ENCODE measurements at regions not wholly inside any gene's neighbourhood (a gene's known extent, or its start where the extent isn't known, plus 50 kb on each side); places are given as distances from the start of the nearest gene placed in this dataset.
A peak's percentile ranks its signal among the peaks of the same experiment; 100 is the strongest.
"Not testable (repeated sequence)": the region's sequence is repeated elsewhere in the genome, so short reads cannot be mapped to it uniquely, and the experiment has no call there.

DNA sequence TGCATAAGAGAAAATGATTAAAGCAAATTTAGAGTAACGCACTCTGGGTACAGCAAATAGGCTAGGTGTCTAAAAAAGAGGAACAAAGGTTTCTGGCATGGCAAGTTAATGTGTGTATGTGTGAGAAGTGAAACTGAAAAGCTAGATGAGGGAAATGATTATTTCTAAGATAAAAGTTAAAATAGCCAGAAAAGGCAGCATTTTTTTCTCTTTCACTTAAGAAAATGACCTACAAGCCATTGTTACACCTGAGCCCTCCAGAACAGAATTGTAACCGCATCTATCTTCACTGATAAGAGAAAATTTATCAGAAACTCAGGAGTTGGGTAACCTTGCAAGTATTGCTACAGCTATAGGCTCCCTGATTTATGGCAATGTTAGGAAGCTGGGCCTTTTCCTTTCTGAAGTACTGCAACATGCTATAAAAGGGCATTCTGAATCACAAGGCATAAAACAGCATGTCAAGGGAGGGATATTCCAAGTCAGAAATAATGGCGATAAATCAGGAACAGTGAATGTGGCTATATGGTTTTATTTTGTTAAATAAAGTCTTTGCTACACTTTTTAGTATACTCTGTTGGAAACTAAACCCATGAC lies 395.3 kb downstream of the TBC1D32 start:
- TF ChIP-seq, protein P1, sequence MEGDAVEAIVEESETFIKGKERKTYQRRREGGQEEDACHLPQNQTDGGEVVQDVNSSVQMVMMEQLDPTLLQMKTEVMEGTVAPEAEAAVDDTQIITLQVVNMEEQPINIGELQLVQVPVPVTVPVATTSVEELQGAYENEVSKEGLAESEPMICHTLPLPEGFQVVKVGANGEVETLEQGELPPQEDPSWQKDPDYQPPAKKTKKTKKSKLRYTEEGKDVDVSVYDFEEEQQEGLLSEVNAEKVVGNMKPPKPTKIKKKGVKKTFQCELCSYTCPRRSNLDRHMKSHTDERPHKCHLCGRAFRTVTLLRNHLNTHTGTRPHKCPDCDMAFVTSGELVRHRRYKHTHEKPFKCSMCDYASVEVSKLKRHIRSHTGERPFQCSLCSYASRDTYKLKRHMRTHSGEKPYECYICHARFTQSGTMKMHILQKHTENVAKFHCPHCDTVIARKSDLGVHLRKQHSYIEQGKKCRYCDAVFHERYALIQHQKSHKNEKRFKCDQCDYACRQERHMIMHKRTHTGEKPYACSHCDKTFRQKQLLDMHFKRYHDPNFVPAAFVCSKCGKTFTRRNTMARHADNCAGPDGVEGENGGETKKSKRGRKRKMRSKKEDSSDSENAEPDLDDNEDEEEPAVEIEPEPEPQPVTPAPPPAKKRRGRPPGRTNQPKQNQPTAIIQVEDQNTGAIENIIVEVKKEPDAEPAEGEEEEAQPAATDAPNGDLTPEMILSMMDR (IDR thresholded peaks at IDR 0.05 in 8 of 11, conservative IDR thresholded peaks at IDR 0.05 in 3 of 11), result no peak
- TF ChIP-seq POLR2AphosphoS5 (IDR thresholded peaks at IDR 0.05), result no peak
- no peak for TF ChIP-seq POLR2A (IDR thresholded peaks at IDR 0.05)
- WGBS, 5 donors, result 33 to 50% (median 35%) methylated on average over 3 of the region's 3 CpGs
- Histone ChIP-seq H3K27me3 (replicated peaks in 1 of 7) (no peaks in the 10 kb centered on the region), H3K4me1 (peaks cover 0 to 18% (median 8%) of the 10 kb centered on the region in 6 donors), H3K4me3 (no peak overlapping the region), H3K27ac (peak overlapping the region in 4 of 8 donors; percentile 40 to 63 (median 60)), H3K9me3 (no peaks in the 10 kb centered on the region), H3K36me3 (no peaks in the 10 kb centered on the region)
- intact Hi-C loops (cut with DNase I; ENCODE audit: low total_unique reads), result no loop called here
- no peak for DNase-seq

DNA sequence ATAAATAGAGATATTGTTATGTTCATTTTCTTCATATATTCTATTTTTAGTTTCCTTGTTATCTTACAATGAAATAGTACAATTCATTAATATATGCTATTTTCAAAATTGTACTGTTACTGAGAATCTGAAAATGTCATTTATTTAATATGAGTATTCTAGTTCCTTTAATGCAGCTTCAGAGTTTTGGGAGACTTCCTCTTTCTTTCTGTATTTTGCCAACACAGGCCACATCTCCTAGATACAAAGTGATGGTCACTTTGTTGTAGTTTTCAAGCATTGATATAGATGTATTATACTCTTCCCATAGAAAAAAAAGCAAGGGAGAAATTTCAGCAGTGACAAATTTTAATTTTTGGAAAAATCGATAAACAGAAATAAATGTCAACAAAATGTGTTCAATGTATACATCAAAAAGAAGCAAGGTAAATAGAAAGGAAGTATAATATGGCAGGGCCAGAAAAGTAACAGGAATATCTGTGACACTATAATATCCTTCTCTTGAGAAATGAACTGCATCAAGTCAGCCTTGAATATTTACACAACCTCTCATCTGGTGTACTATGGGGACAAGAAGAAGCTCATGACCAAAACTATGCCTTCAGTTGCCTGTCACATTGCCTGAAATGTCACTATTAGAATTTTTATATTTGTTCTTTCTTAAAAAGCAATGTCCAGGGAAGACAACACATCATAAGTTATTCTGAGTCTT lies 396.0 kb downstream of the TBC1D32 start:
- intact Hi-C loops (cut with DNase I; ENCODE audit: low total_unique reads), result no loop called here
- no peak overlapping the region for H3K4me3 ChIP-seq
- H3K27me3 ChIP-seq (replicated peaks in 1 of 7), result no peaks in the 10 kb centered on the region
- WGBS, 5 donors, result 89 to 96% (median 91%) methylated on average over 1 of the region's 1 CpG
- H3K36me3 ChIP-seq, result no peaks in the 10 kb centered on the region
- DNase-seq, result no peak
- peaks cover 0 to 18% (median 8%) of the 10 kb centered on the region in 6 donors for H3K4me1 ChIP-seq
- TF ChIP-seq POLR2AphosphoS5 (IDR thresholded peaks at IDR 0.05) (no peak), POLR2A (IDR thresholded peaks at IDR 0.05) (no peak)
- TF ChIP-seq, protein P1 (IDR thresholded peaks at IDR 0.05 in 8 of 11, conservative IDR thresholded peaks at IDR 0.05 in 3 of 11), result no peak
- H3K9me3 ChIP-seq, result no peaks in the 10 kb centered on the region
- H3K27ac ChIP-seq, result peak overlapping the region in 4 of 8 donors; percentile 40 to 63 (median 60)

DNA sequence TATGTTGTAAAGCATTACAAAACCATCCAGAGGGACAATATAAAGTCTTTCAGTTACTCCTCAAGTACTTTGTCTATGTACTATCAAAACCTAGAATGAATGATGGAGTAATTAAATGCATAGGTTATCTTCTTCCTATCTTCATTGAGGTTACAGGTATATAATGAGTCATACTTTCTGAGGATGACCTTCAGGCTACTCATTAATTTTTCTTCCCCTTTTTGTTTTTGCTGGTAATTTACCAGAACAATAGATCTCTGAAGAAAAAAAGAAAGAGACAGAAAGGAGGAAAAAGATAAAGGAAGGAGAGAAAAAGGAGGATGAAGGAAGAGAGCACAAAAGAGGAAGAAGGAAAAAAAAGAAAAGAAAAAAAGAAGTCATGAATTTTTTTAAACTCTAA lies 398.4 kb downstream of the TBC1D32 start:
- Histone ChIP-seq H3K4me1 (peaks cover 0 to 18% (median 8%) of the 10 kb centered on the region in 6 donors), H3K9me3 (no peaks in the 10 kb centered on the region), H3K36me3 (no peaks in the 10 kb centered on the region), H3K27ac (no peak overlapping the region), H3K4me3 (no peak overlapping the region), H3K27me3 (replicated peaks in 1 of 7) (no peaks in the 10 kb centered on the region)
- TF ChIP-seq POLR2AphosphoS5 (IDR thresholded peaks at IDR 0.05), result no peak
- TF ChIP-seq, protein P1 (IDR thresholded peaks at IDR 0.05 in 8 of 11, conservative IDR thresholded peaks at IDR 0.05 in 3 of 11), result no peak
- no peak for TF ChIP-seq POLR2A (IDR thresholded peaks at IDR 0.05)
- intact Hi-C loops (cut with DNase I; ENCODE audit: low total_unique reads), result no loop called here
- no peak for DNase-seq

DNA sequence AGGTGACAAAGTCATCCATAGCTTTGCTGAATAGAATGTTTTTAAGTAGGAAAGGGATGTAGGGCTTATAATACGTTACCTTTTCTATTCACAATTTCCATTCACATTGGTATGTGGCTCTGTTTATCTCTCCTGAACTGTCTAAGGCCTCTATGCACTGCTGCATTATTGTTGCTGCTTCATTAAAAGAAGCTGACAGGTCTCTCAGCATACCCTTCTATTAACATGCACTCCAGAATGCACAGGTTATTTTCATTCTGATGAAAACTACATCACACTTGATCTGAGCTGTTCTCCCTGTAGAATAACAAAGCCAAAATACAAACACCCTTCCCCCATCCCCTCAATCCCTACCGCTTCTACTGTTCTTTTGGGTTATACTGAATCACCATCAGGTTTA lies 399.3 kb downstream of the TBC1D32 start:
- intact Hi-C loops (cut with DNase I; ENCODE audit: low total_unique reads), result no loop called here
- TF ChIP-seq POLR2AphosphoS5 (IDR thresholded peaks at IDR 0.05), result no peak
- TF ChIP-seq, protein P1 (IDR thresholded peaks at IDR 0.05 in 8 of 11, conservative IDR thresholded peaks at IDR 0.05 in 3 of 11), result no peak
- TF ChIP-seq POLR2A (IDR thresholded peaks at IDR 0.05), result no peak

DNA sequence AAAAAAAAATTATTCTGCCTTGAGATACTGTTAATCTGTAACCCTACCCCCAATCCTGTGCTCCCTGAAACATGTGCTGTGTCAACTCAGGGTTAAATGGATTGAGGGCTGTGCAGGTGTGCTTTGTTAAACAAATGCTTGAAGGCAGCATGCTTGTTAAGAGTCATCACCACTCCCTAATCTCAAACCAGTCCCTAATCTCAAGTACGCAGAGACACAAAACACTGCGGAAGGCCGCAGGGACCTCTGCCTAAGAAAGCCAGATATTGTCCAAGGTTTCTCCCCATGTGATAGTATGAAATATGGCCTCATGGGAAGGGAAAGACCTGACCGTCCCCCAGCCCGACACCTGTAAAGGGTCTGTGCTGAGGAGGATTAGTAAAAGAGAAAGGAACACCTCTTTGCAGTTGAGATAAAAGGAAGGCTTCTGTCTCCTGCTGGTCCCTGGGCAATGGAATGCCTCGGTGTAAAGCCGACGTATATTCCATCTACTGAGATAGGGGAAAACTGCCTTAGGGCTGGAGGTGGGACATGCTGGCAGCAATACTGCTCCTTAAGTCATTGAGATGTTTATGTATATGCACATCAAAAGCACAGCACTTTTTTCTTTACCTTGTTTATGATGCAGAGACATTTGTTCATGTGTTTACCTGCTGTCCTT lies 402.6 kb downstream of the TBC1D32 start:
- intact Hi-C loops (cut with DNase I; ENCODE audit: low total_unique reads); H3K4me1 ChIP-seq; H3K4me3 ChIP-seq; H3K27me3 ChIP-seq (replicated peaks in 1 of 7); DNase-seq; H3K36me3 ChIP-seq; H3K9me3 ChIP-seq; H3K27ac ChIP-seq: not testable (repeated sequence)
- WGBS, 5 donors, result 79 to 90% (median 83%) methylated on average over 8 of the region's 8 CpGs

More for the DNA sequence above, 399.3 kb downstream of the TBC1D32 start:
- no peaks in the 10 kb centered on the region for H3K36me3 ChIP-seq
- H3K4me1 ChIP-seq, result peaks cover 0 to 18% (median 8%) of the 10 kb centered on the region in 6 donors
- H3K4me3 ChIP-seq, result no peak overlapping the region
- no peak overlapping the region for H3K27ac ChIP-seq
- H3K9me3 ChIP-seq, result no peaks in the 10 kb centered on the region
- H3K27me3 ChIP-seq (replicated peaks in 1 of 7), result no peaks in the 10 kb centered on the region
- DNase-seq, result no peak
- WGBS, 5 donors, result 75 to 95% (median 82%) methylated on average over 2 of the region's 2 CpGs

DNA sequence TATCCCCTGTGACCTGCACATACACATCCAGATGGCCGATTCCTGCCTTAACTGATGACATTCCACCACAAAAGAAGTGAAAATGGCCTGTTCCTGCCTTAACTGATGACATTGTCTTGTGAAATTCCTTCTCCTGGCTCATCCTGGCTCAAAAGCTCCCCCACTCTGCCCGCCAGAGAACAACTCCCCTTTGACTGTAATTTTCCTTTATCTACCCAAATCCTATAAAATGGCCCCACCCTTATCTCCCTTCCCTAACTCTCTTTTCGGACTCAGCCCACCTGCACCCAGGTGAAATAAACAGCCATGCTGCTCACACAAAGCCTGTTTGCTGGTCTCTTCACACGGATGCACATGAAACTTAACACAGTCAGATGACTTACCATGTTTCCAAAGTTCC lies 403.8 kb downstream of the TBC1D32 start:
- H3K27ac ChIP-seq; DNase-seq; H3K36me3 ChIP-seq; intact Hi-C loops (cut with DNase I; ENCODE audit: low total_unique reads); H3K4me1 ChIP-seq; H3K9me3 ChIP-seq; H3K4me3 ChIP-seq; H3K27me3 ChIP-seq (replicated peaks in 1 of 7): not testable (repeated sequence)
- 65 to 82% (median 73%) methylated on average over 3 to 4 of the region's 4 CpGs for WGBS, 5 donors

Data from spleen (tissue), 11 donors.